ENCODE measurements at regions not wholly inside any gene's neighbourhood (a gene's known extent, or its start where the extent isn't known, plus 50 kb on each side); places are given as distances from the start of the nearest gene placed in this dataset.

DNA sequence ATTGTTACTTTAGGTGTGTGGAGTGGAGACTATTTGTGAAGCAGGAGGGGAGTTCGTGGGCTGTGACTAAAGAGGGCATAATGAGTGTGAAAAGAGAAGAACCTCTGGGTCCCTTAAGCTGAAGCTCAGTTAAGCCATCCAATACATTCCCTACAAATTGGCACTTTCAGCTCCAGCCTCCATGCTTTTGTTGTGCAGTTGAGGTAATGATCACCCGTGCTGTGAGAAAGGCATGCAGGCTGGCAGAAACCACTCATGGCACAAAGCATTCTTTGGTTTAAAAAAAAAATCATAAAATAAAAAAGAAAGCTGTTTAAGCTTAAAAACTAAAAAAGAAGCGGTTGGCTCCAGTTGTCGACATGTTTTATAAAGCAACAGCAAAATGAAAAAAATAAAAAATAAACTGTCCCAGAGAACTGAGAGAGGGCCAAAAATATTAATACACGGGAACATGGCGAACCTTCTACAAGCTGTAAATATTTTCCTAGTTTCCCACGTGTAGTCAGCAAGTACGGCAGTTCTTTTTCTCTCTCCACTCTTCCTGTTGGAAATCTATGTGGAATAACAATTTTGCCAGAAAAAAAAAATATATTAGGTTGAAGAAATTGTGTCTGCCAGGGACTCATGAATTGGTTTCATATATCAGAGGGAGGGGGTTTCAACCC, 82.2 kb downstream of the ANKRD60 start:
- no peak for TF ChIP-seq CTCF (IDR thresholded peaks at IDR 0.05; ENCODE audit: insufficient read depth, low read length)
- no peak for TF ChIP-seq POLR2AphosphoS5 (IDR thresholded peaks at IDR 0.05; ENCODE audit: low read depth)
